Right lobe of liver (tissue), 6 donors: ENCODE measurements at regions not wholly inside any gene's neighbourhood (a gene's known extent, or its start where the extent isn't known, plus 50 kb on each side); places are given as distances from the start of the nearest gene placed in this dataset.

Source experiments
- ATAC-seq, 4 donors: fragments of 200-7000 bp; cut with Tn5 transposase; one replicate each; pipeline ENCODE4 v1.9.1; 2020; ENCODE audit warnings: mild to moderate bottlenecking in 4 of 4, moderate library complexity in 4 of 4
- DNase-seq, 3 donors: peaks; one replicate each; pipeline ENCODE4 v3.0.0-alpha.2; 2020
- H3K27ac ChIP-seq, 3 donors: fragments of 200-600 bp; one replicate each; pipeline ENCODE4 v1.8.0; 2022
- H3K27me3 ChIP-seq, 2 donors: fragments of 200-600 bp; one replicate each; pipeline ENCODE4 v1.8.0; 2022
- H3K36me3 ChIP-seq, 4 donors: fragments of 200-600 bp; sonication (generic) in 1 of 4; one replicate each; pipeline versions ENCODE4 v1.5.1 to v1.8.0; 2017 to 2022; ENCODE audit warnings: control low read depth in 1 of 4
- H3K4me1 ChIP-seq, 4 donors: fragments of 200-600 bp; sonication (generic) in 1 of 4; one replicate each; pipeline versions ENCODE4 v1.5.1 to v1.8.0; 2017 to 2022; ENCODE audit warnings: control low read depth in 1 of 4
- H3K4me3 ChIP-seq, 3 donors: fragments of 200-600 bp; one replicate each; pipeline ENCODE4 v1.8.0; 2022
- H3K9me3 ChIP-seq, 4 donors: fragments of 200-600 bp; sonication (generic) in 1 of 4; one replicate each; pipeline versions ENCODE4 v1.5.1 to v1.8.0; 2017 to 2022; ENCODE audit warnings: control low read depth in 1 of 4
- POLR2A ChIP-seq: fragments of 450-650 bp; IDR thresholded peaks from one replicate; pipeline ENCODE4 v1.6.1; 2017; ENCODE audit warnings: antibody characterized with exemption, mild to moderate bottlenecking
- WGBS: methylation state at CpG from one replicate; pipeline ENCODE4 v1.1.6; 2018; ENCODE audit warnings: low coverage, low lambda C conversion rate; ENCODE audit not compliant: insufficient coverage; ENCODE audit errors: missing lambda C conversion rate; 5-methylcytosine and 5-hydroxymethylcytosine counted together
- intact Hi-C, 2 donors: fragments of 100-400 bp; cut with DNase I; formaldehyde crosslinking; loops; one replicate each; pipeline versions ENCODE4 v1.11.2 to v1.14.1; 2022
- TF ChIP-seq, protein P1 (sequence below), 4 donors: fragments of 200-600 bp in 3 of 4; fragments of 450-650 bp in 1 of 4; IDR thresholded peaks; one replicate each; pipeline versions ENCODE4 v1.5.1 to v1.8.0; 2016 to 2022; ENCODE audit warnings: antibody characterized with exemption in 4 of 4, mild to moderate bottlenecking in 2 of 4
- donor health status: DM: no; HTN: yes; CAD: no.
- donor health status: DM: no; HTN: no; CAD: no.
- donor health status: DM: no; HTN: no; CAD: no.
- donor health status: DM: no; HTN: yes; CAD: no.
- donor health status: DM: no; HTN: yes; CAD: no.

DNA sequence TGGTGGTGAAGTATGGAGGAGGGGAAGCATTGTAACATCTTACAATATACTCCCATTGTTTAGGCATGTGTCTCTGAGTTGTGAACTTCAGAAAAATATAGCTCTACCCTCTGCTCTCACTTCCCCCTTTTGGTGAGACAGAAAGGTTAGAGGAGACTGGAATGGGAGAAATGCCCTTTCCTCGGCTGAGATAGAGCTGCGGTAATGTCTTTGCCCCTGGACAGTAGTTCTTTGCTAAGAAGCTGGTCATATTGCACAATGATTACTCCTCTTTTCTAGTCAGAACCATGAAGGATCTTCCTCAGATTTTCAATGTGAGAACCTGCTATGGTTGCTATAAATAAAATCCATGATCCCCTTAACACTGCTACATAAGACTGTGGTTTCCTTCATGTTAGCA, 171.0 kb downstream of the SEM1 start:
- peak; percentile 28 to 52 (median 38) for ATAC-seq
- TF ChIP-seq, protein P1, sequence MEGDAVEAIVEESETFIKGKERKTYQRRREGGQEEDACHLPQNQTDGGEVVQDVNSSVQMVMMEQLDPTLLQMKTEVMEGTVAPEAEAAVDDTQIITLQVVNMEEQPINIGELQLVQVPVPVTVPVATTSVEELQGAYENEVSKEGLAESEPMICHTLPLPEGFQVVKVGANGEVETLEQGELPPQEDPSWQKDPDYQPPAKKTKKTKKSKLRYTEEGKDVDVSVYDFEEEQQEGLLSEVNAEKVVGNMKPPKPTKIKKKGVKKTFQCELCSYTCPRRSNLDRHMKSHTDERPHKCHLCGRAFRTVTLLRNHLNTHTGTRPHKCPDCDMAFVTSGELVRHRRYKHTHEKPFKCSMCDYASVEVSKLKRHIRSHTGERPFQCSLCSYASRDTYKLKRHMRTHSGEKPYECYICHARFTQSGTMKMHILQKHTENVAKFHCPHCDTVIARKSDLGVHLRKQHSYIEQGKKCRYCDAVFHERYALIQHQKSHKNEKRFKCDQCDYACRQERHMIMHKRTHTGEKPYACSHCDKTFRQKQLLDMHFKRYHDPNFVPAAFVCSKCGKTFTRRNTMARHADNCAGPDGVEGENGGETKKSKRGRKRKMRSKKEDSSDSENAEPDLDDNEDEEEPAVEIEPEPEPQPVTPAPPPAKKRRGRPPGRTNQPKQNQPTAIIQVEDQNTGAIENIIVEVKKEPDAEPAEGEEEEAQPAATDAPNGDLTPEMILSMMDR (IDR thresholded peaks at IDR 0.05): no peak
- TF ChIP-seq POLR2A: no peak

DNA sequence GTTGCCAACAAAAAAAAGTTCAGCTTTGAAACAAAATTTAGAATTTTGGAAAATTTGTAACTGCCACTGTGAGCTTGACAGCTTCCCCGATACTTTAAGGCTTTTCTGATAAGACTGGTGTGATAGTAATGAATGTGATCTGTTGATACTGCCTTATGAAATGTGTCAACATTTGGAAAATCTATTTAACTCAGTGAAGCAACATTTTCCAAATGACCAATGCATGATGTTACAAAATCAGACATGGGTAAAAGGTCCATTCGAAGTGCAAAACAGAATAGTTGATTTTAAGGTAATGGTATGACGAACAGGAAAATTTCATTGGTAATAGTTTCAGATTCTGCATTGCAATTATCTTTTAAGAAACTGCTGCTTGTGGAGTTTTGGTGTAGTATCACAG, 175.4 kb downstream of the SEM1 start:
- Histone ChIP-seq H3K27me3 (no peaks in the 10 kb centered on the region), H3K9me3 (no peaks in the 10 kb centered on the region), H3K36me3 (no peaks in the 10 kb centered on the region), H3K4me3 (peak overlapping the region in 1 of 3 donors; percentile 5), H3K4me1 (peaks cover 0 to 36% (median 5%) of the 10 kb centered on the region in 4 donors), H3K27ac (peak overlapping the region; percentile 47 to 77 (median 76))
- TF ChIP-seq, protein P1 (IDR thresholded peaks at IDR 0.05): no peak
- TF ChIP-seq POLR2A: no peak
- 23% methylated on average over 3 of the region's 3 CpGs for WGBS
- ATAC-seq (peak; percentile 75 to 89 (median 76)), DNase-seq (no peak)
- intact Hi-C loops: no loop called here

More for the DNA sequence above, 171.0 kb downstream of the SEM1 start:
- no peak for DNase-seq
- Histone ChIP-seq H3K4me1 (peaks cover 0 to 14% (median 1%) of the 10 kb centered on the region in 4 donors), H3K27ac (no peak overlapping the region), H3K4me3 (no peak overlapping the region), H3K27me3 (no peaks in the 10 kb centered on the region), H3K36me3 (no peaks in the 10 kb centered on the region), H3K9me3 (no peaks in the 10 kb centered on the region)
- intact Hi-C loops: no loop called here
- WGBS: 0% methylated on average over 2 of the region's 2 CpGs

DNA sequence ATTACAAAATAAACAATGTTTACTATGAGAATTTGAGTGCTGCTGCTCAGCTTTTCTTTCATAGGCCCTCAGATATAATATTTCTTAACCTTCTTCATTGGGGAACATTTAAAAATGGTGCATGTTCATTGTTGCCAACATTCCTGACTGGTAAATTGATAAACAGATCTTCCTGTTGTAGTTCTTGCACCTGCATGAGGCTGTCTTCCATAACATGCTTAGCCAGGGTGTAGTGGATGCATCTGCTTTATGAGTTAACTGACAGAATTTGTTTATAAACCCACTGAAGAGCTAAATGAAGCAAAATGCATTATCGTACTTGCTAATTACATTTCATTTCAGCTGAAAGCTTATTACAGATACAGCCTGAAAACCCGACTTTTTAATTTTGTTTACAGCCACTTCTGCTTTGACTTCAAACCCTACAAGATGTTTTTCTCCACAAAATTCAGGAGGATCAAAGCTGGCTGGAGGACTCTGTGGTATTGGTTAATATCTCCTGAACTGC, 177.2 kb downstream of the SEM1 start:
- DNase-seq (no peak), ATAC-seq (no peak)
- H3K27me3 ChIP-seq: no peaks in the 10 kb centered on the region
- peaks cover 0 to 36% (median 5%) of the 10 kb centered on the region in 4 donors for H3K4me1 ChIP-seq
- H3K4me3 ChIP-seq: no peak overlapping the region
- H3K9me3 ChIP-seq: no peaks in the 10 kb centered on the region
- 73% methylated on average over 2 of the region's 2 CpGs for WGBS
- intact Hi-C loops: no loop called here
- no peaks in the 10 kb centered on the region for H3K36me3 ChIP-seq
- H3K27ac ChIP-seq: no peak overlapping the region
- TF ChIP-seq, protein P1 (IDR thresholded peaks at IDR 0.05): no peak
- no peak for TF ChIP-seq POLR2A

DNA sequence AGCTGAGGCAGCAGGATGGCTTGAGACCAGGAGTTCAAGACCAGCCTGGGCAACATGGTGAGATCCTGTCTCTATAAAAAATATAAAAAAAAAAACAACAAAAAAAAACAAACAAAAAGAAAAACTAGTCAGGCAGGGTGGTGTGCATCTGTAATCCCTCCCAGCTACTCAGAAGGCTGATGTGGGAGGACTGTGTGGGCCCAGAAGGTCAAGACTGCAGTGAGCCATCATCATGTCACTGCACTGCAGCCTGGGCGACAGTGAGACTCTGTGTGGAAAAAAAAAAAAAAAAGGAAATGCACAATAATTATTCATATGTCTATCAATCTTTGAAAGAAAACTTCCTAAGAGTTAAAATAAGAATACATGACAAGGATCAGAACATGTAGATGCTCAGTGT, 178.3 kb downstream of the SEM1 start:
- Histone ChIP-seq H3K4me1 (peaks cover 0 to 36% (median 5%) of the 10 kb centered on the region in 4 donors), H3K9me3 (no peaks in the 10 kb centered on the region), H3K27ac (no peak overlapping the region), H3K27me3 (no peaks in the 10 kb centered on the region), H3K36me3 (no peaks in the 10 kb centered on the region), H3K4me3 (no peak overlapping the region)
- WGBS: 100% methylated on average over 1 of the region's 1 CpG
- ATAC-seq: no peak
- TF ChIP-seq POLR2A: no peak
- TF ChIP-seq, protein P1 (IDR thresholded peaks at IDR 0.05): no peak
- intact Hi-C loops: no loop called here
- no peak for DNase-seq
